Smooth muscle cell (in vitro differentiated cells): ENCODE measurements at regions not wholly inside any gene's neighbourhood (a gene's known extent, or its start where the extent isn't known, plus 50 kb on each side); places are given as distances from the start of the nearest gene placed in this dataset.

Experiments used
- DNase-seq: peaks from one replicate; lab custom pipeline; 2025; ENCODE audit not compliant: unreplicated experiment; lab: John Stamatoyannopoulos, UW
- H2AFZ ChIP-seq: fragments of 200-600 bp; sonication (generic); 2 replicates; pipeline ENCODE4 v1.6.0; 2016; ENCODE audit warnings: antibody characterized with exemption, low read depth, mild to moderate bottlenecking
- H3F3A ChIP-seq: fragments of 200-600 bp; sonication (generic); 2 replicates; pipeline ENCODE4 v1.6.0; 2017; ENCODE audit warnings: antibody characterized with exemption, low read depth
- H3K27ac ChIP-seq: fragments of 200-600 bp; sonication (generic); 2 replicates; pipeline ENCODE4 v1.5.1; 2016; ENCODE audit warnings: low read depth, mild to moderate bottlenecking
- H3K27me3 ChIP-seq: fragments of 200-600 bp; sonication (generic); 2 replicates; pipeline ENCODE4 v1.6.1; 2016; ENCODE audit warnings: low read depth, mild to moderate bottlenecking
- H3K36me3 ChIP-seq: fragments of 200-600 bp; sonication (generic); 2 replicates; pipeline ENCODE4 v1.5.1; 2016; ENCODE audit warnings: low read depth
- H3K4me1 ChIP-seq: fragments of 200-600 bp; sonication (generic); 2 replicates; pipeline ENCODE4 v1.5.1; 2016; ENCODE audit warnings: low read depth
- H3K4me2 ChIP-seq: fragments of 200-600 bp; sonication (generic); 2 replicates; pipeline ENCODE4 v1.6.0; 2016; ENCODE audit warnings: mild to moderate bottlenecking
- H3K4me3 ChIP-seq: fragments of 200-600 bp; sonication (generic); 2 replicates; pipeline ENCODE4 v1.5.1; 2016; ENCODE audit warnings: mild to moderate bottlenecking
- H3K79me2 ChIP-seq: fragments of 200-600 bp; sonication (generic); 2 replicates; pipeline ENCODE4 v1.6.0; 2016; ENCODE audit warnings: low read depth, mild to moderate bottlenecking
- H3K9ac ChIP-seq: fragments of 200-600 bp; sonication (generic); 2 replicates; pipeline ENCODE4 v1.6.0; 2016; ENCODE audit warnings: low read depth
- H3K9me3 ChIP-seq: fragments of 200-600 bp; sonication (generic); replicated peaks from 2 replicates; pipeline ENCODE4 v1.5.1; 2016; ENCODE audit warnings: low read depth
- H4K20me1 ChIP-seq: fragments of 200-600 bp; sonication (generic); 2 replicates; pipeline ENCODE4 v1.6.0; 2016; ENCODE audit warnings: low read depth
- CTCF ChIP-seq: fragments of 200-600 bp; sonication (generic); IDR thresholded peaks from 2 replicates; pipeline ENCODE4 v1.5.1; 2017; ENCODE audit warnings: borderline replicate concordance, mild to moderate bottlenecking, antibody characterized with exemption; ENCODE audit not compliant: insufficient read depth, poor library complexity, severe bottlenecking
- WGBS: methylation state at CpG from one replicate; pipeline ENCODE4 v1.1.7; 2016; ENCODE audit warnings: low lambda C conversion rate; 5-methylcytosine and 5-hydroxymethylcytosine counted together

- no peaks in the 10 kb centered on the region for H3F3A ChIP-seq
- no peak for TF ChIP-seq CTCF
- H3K9ac ChIP-seq = no peak overlapping the region
- H3K79me2 ChIP-seq = no peaks in the 10 kb centered on the region
- H3K9me3 ChIP-seq = no peaks in the 10 kb centered on the region
- H2AFZ ChIP-seq = no peak overlapping the region
- no peak overlapping the region for H3K4me2 ChIP-seq
- DNase-seq = no peak
- no peak overlapping the region for H3K4me3 ChIP-seq
- WGBS = 55% methylated on average over 3 of the region's 3 CpGs
- no peaks in the 10 kb centered on the region for H4K20me1 ChIP-seq
- no peak overlapping the region for H3K27ac ChIP-seq
- no peaks in the 10 kb centered on the region for H3K4me1 ChIP-seq
- no peaks in the 10 kb centered on the region for H3K36me3 ChIP-seq
- no peaks in the 10 kb centered on the region for H3K27me3 ChIP-seq
Measured at GRCh38 chrX:122790376-122791095, 393.5 kb upstream of the GRIA3 start.

- H3K4me1 ChIP-seq = peaks cover 4% of the 10 kb centered on the region
- H3K79me2 ChIP-seq = no peaks in the 10 kb centered on the region
- no peaks in the 10 kb centered on the region for H3K27me3 ChIP-seq
- 83% methylated on average over 4 of the region's 4 CpGs for WGBS
- no peak overlapping the region for H3K4me3 ChIP-seq
- no peak overlapping the region for H3K27ac ChIP-seq
- TF ChIP-seq CTCF = no peak
- H3K9me3 ChIP-seq = no peaks in the 10 kb centered on the region
- no peaks in the 10 kb centered on the region for H3F3A ChIP-seq
- no peaks in the 10 kb centered on the region for H3K36me3 ChIP-seq
- no peaks in the 10 kb centered on the region for H4K20me1 ChIP-seq
- no peak for DNase-seq
- H2AFZ ChIP-seq = no peak overlapping the region
- no peak overlapping the region for H3K9ac ChIP-seq
- H3K4me2 ChIP-seq = no peak overlapping the region
Measured at GRCh38 chrX:122813876-122814275, 370.2 kb upstream of the GRIA3 start.

- WGBS = 91% methylated on average over 1 of the region's 1 CpG
- Histone ChIP-seq H3K4me3 (no peak overlapping the region), H3K27me3 (no peaks in the 10 kb centered on the region), H3K4me1 (peaks cover 1% of the 10 kb centered on the region), H3K9ac (no peak overlapping the region), H3K79me2 (no peaks in the 10 kb centered on the region), H3K27ac (no peak overlapping the region), H3F3A (no peaks in the 10 kb centered on the region), H3K36me3 (no peaks in the 10 kb centered on the region), H3K4me2 (no peak overlapping the region), H4K20me1 (no peaks in the 10 kb centered on the region), H2AFZ (no peak overlapping the region), H3K9me3 (peaks cover 4% of the 10 kb centered on the region)
- no peak for DNase-seq
- no peak for TF ChIP-seq CTCF
Measured at GRCh38 chrX:122816288-122816687, 367.8 kb upstream of the GRIA3 start.
